ENCODE measurements at regions not wholly inside any gene's neighbourhood (a gene's known extent, or its start where the extent isn't known, plus 50 kb on each side); places are given as distances from the start of the nearest gene placed in this dataset.

GRCh38 chr2:144241801-144242200 is 278.1 kb downstream of the ZEB2 start:
- no peak for TF ChIP-seq CTCF (IDR thresholded peaks at IDR 0.05 in 8 of 11, conservative IDR thresholded peaks at IDR 0.05 in 3 of 11)
- TF ChIP-seq POLR2AphosphoS5 (IDR thresholded peaks at IDR 0.05) = no peak

All from spleen (tissue), 7 donors.